ENCODE measurements at regions not wholly inside any gene's neighbourhood (a gene's known extent, or its start where the extent isn't known, plus 50 kb on each side); places are given as distances from the start of the nearest gene placed in this dataset.
"Not testable (repeated sequence)": the region's sequence is repeated elsewhere in the genome, so short reads cannot be mapped to it uniquely, and the experiment has no call there.

GRCh38 chr1:148432318-148432717 lies 50.8 kb downstream of the PPIAL4G start:
- DNase-seq (ENCODE audit: low read depth in 2 of 2, low spot score in 1 of 2): not testable (repeated sequence)

- not testable (repeated sequence) for DNase-seq (ENCODE audit: low read depth in 2 of 2, low spot score in 1 of 2)
These were observed 53.2 kb downstream of the PPIAL4G start for GRCh38 chr1:148429856-148430255.

GRCh38 chr1:148426940-148427611 lies 56.0 kb downstream of the PPIAL4G start:
- DNase-seq (ENCODE audit: low read depth in 2 of 2, low spot score in 1 of 2): not testable (repeated sequence)

GRCh38 chr1:148426385-148426784 lies 56.7 kb downstream of the PPIAL4G start:
- DNase-seq (ENCODE audit: low read depth in 2 of 2, low spot score in 1 of 2): not testable (repeated sequence)

GRCh38 chr1:148424143-148425003 lies 58.7 kb downstream of the PPIAL4G start:
- not testable (repeated sequence) for DNase-seq (ENCODE audit: low read depth in 2 of 2, low spot score in 1 of 2)

- not testable (repeated sequence) for DNase-seq (ENCODE audit: low read depth in 2 of 2, low spot score in 1 of 2)
These were observed 60.2 kb downstream of the PPIAL4G start for GRCh38 chr1:148422921-148423320.

- DNase-seq (ENCODE audit: low read depth in 2 of 2, low spot score in 1 of 2): not testable (repeated sequence)
These were observed 65.9 kb downstream of the PPIAL4G start for GRCh38 chr1:148417241-148417640.

- not testable (repeated sequence) for DNase-seq (ENCODE audit: low read depth in 2 of 2, low spot score in 1 of 2)
These were observed 69.7 kb downstream of the PPIAL4G start for GRCh38 chr1:148413385-148413784.

GRCh38 chr1:148404786-148405568 lies 78.1 kb downstream of the PPIAL4G start:
- DNase-seq (ENCODE audit: low read depth in 2 of 2, low spot score in 1 of 2): not testable (repeated sequence)

GRCh38 chr1:148403925-148404324 lies 79.2 kb downstream of the PPIAL4G start:
- DNase-seq (ENCODE audit: low read depth in 2 of 2, low spot score in 1 of 2): not testable (repeated sequence)

- not testable (repeated sequence) for DNase-seq (ENCODE audit: low read depth in 2 of 2, low spot score in 1 of 2)
These were observed 80.0 kb downstream of the PPIAL4G start for GRCh38 chr1:148403085-148403456.

- DNase-seq (ENCODE audit: low read depth in 2 of 2, low spot score in 1 of 2): peak; percentile 69 to 72
These were observed 80.7 kb downstream of the PPIAL4G start for GRCh38 chr1:148402152-148403084.

- not testable (repeated sequence) for DNase-seq (ENCODE audit: low read depth in 2 of 2, low spot score in 1 of 2)
These were observed 85.6 kb downstream of the PPIAL4G start for GRCh38 chr1:148397516-148397915.

GRCh38 chr1:148392505-148392904 lies 90.6 kb downstream of the PPIAL4G start:
- not testable (repeated sequence) for DNase-seq (ENCODE audit: low read depth in 2 of 2, low spot score in 1 of 2)

- DNase-seq (ENCODE audit: low read depth in 2 of 2, low spot score in 1 of 2): not testable (repeated sequence)
These were observed 91.8 kb downstream of the PPIAL4G start for GRCh38 chr1:148391323-148391722.

GRCh38 chr1:148389027-148389339 lies 94.1 kb downstream of the PPIAL4G start:
- DNase-seq (ENCODE audit: low read depth in 2 of 2, low spot score in 1 of 2): no peak

GRCh38 chr1:148388260-148389026 lies 94.7 kb downstream of the PPIAL4G start:
- peak; percentile 60 to 81 for DNase-seq (ENCODE audit: low read depth in 2 of 2, low spot score in 1 of 2)

GRCh38 chr1:148387949-148388259 lies 95.2 kb downstream of the PPIAL4G start:
- not testable (repeated sequence) for DNase-seq (ENCODE audit: low read depth in 2 of 2, low spot score in 1 of 2)

- not testable (repeated sequence) for DNase-seq (ENCODE audit: low read depth in 2 of 2, low spot score in 1 of 2)
These were observed 95.8 kb downstream of the PPIAL4G start for GRCh38 chr1:148387122-148387948.

All from stimulated activated CD8-positive, alpha-beta memory T cell treated with anti-CD3 and anti-CD28 coated beads, Interleukin-4, amount 100 ng/mL, for 1 hour (primary cell).